ENCODE measurements at regions not wholly inside any gene's neighbourhood (a gene's known extent, or its start where the extent isn't known, plus 50 kb on each side); places are given as distances from the start of the nearest gene placed in this dataset.

DNA sequence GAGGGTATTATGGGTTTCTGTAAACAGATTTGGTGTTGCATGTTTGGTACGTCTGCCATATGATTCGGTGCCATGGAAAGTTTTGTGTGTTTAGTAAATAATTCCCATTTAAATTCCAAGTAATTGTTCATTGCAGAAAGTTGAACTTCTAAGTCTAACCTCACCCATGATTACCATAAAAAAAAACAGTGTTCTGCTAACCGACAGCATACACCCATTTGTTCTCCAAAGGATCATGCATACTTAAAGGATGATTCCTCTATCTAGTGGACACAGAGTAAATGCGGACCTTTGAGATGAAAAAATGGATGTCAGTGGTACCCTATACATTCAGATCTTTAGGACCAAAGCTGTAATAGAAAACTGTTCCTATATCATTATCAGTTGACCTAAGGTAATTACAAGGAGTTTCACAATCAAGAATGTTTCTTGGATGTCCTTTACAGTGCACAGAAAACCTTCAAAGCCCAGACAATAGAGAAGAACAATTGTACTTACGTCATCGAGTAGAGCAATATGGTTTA, 209.9 kb downstream of the CRPPA start:
- no peak for ATAC-seq
- no peaks in the 10 kb centered on the region for H3K9me3 Mint-ChIP-seq
- H3K27me3 Mint-ChIP-seq: no peaks in the 10 kb centered on the region

DNA sequence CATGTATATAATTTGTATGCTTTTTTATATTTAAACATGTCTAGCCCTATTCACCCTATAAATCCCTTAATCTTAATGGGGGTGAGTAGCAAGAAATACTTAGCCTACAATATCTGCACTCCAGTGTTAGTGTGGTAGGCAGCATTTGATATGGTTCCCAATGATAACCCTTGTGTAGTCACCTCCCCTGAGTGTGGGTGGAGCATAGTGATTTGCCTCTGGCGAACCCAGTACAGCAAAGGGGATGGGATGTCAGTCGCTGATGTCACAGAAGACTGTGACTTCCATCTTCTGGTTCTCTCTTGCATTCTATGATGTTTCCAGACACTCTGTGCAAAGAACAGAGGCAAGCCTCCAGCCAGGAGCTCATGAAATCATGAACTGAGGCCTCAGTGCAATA, 211.2 kb downstream of the CRPPA start:
- Mint-ChIP-seq H3K27ac (no peak overlapping the region), H3K4me1 (ENCODE audit: low read depth in 2 of 2) (no peaks in the 10 kb centered on the region), H3K4me3 (no peak overlapping the region), H3K9me3 (no peaks in the 10 kb centered on the region), H3K36me3 (no peaks in the 10 kb centered on the region), H3K27me3 (no peaks in the 10 kb centered on the region)
- ATAC-seq (no peak), DNase-seq (ENCODE audit: low spot score) (no peak)

More for the DNA sequence above, 209.9 kb downstream of the CRPPA start:
- no peak overlapping the region for H3K27ac Mint-ChIP-seq
- no peak overlapping the region for H3K4me3 Mint-ChIP-seq
- DNase-seq (ENCODE audit: low spot score): no peak
- H3K4me1 Mint-ChIP-seq (ENCODE audit: low read depth in 2 of 2): no peaks in the 10 kb centered on the region
- H3K36me3 Mint-ChIP-seq: no peaks in the 10 kb centered on the region

DNA sequence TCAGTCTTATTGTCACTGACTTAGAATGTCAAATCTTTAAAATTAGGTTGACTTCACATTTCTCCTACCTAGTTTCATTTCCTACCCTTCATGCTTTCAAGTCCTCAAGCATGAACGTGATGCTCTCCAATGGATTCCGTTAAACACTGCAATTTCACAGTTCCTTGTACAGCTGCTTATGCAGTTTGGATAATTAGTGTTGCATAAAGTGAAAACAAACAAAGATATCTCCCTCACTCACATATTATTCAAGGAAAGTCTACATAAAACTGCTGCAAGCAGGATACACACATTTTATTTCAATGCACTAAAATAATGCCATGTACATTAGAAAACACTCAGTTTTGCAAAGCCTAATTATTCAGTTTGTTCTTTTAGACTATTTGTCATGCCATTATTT, 214.0 kb downstream of the CRPPA start:
- no peak overlapping the region for H3K27ac Mint-ChIP-seq
- DNase-seq (ENCODE audit: low spot score) (no peak), ATAC-seq (no peak)
- no peaks in the 10 kb centered on the region for H3K27me3 Mint-ChIP-seq
- no peaks in the 10 kb centered on the region for H3K4me1 Mint-ChIP-seq (ENCODE audit: low read depth in 2 of 2)
- H3K4me3 Mint-ChIP-seq: no peak overlapping the region
- no peaks in the 10 kb centered on the region for H3K9me3 Mint-ChIP-seq
- H3K36me3 Mint-ChIP-seq: no peaks in the 10 kb centered on the region

DNA sequence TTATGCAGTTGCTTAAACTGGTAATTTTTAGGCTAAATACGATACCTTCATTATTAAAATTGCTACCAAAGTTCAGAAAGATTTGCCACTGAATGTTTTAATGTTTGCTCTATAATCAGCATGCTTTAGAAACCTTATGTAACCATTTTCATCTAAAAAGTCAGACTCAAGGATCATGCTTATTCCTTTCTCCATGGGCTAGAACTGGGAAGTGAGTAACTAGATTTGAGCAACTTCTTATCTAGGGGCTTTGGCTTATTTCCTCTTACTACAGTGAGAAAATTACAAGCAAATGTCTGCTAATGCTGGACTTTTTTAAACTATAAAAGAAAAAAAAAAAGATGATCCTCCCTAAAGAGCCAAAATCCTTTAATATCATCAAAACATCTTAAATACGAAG, 215.9 kb downstream of the CRPPA start:
- ATAC-seq (no peak), DNase-seq (ENCODE audit: low spot score) (no peak)
- Mint-ChIP-seq H3K36me3 (no peaks in the 10 kb centered on the region), H3K4me3 (no peak overlapping the region), H3K9me3 (no peaks in the 10 kb centered on the region), H3K27ac (no peak overlapping the region), H3K27me3 (no peaks in the 10 kb centered on the region), H3K4me1 (ENCODE audit: low read depth in 2 of 2) (no peaks in the 10 kb centered on the region)

DNA sequence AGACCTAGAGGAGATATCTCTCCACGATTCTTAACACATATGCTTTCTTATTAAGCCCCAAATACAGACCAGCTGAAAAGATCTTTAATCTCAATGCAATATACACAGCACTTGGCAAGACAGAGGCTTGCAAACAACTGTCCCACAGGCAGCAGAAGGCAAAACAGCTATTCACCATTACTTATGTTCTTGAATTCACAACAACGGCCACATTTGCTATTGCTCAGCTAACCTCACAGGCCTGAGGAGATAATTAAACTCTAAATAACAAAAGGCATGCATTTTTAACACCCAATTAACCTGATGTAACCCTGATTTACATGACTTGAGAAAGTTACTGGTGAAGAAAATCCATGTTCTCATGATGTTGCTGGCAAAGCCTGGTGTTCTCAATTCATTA, 216.4 kb downstream of the CRPPA start:
- no peaks in the 10 kb centered on the region for H3K27me3 Mint-ChIP-seq
- no peak for ATAC-seq

DNA sequence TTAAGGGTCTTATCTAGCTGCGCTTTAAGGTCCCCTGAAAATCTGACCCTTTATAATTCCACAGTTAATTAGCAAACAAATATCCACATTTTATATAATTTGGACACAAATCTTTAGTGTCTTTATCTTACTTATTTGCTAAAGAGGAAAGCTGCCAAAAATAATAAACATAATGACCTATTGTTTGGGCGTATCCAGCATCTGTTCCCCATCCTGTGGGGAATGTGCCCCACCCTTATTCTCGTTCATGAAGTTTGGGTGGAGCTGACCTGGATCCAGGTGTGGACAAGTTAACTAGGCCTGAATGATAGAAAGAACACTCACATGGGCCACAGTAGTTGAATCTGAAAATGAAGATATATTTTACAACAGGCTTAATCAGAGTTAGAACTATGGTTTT, 218.3 kb downstream of the CRPPA start:
- Mint-ChIP-seq H3K4me3 (no peak overlapping the region), H3K27me3 (no peaks in the 10 kb centered on the region), H3K4me1 (ENCODE audit: low read depth in 2 of 2) (no peaks in the 10 kb centered on the region), H3K9me3 (no peaks in the 10 kb centered on the region), H3K27ac (no peak overlapping the region), H3K36me3 (no peaks in the 10 kb centered on the region)
- no peak for ATAC-seq
- DNase-seq (ENCODE audit: low spot score): no peak

More for the DNA sequence above, 216.4 kb downstream of the CRPPA start:
- H3K4me1 Mint-ChIP-seq (ENCODE audit: low read depth in 2 of 2): no peaks in the 10 kb centered on the region
- no peak overlapping the region for H3K27ac Mint-ChIP-seq
- no peak for DNase-seq (ENCODE audit: low spot score)
- H3K4me3 Mint-ChIP-seq: no peak overlapping the region
- H3K9me3 Mint-ChIP-seq: no peaks in the 10 kb centered on the region
- no peaks in the 10 kb centered on the region for H3K36me3 Mint-ChIP-seq

DNA sequence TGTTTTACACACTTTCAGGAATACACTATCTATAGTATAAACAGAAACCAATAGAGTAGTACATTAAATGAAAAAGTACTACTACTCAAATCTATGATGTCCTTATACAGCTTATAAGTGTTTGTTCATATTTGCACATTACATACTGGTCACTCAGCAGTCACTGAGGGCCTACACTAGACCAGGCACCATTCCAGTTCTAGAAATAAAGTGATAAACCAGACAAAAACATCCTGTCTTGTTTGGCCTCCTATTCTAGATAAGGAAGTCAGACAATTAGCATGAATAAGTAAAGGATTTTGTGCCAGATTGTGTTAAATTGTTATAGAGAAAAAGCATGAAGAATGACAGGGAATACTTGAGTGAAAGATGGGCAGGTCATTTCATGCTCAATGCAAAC, 219.0 kb downstream of the CRPPA start:
- DNase-seq (ENCODE audit: low spot score): no peak
- no peak overlapping the region for H3K27ac Mint-ChIP-seq
- no peaks in the 10 kb centered on the region for H3K9me3 Mint-ChIP-seq
- no peaks in the 10 kb centered on the region for H3K27me3 Mint-ChIP-seq
- H3K4me3 Mint-ChIP-seq: no peak overlapping the region
- H3K4me1 Mint-ChIP-seq (ENCODE audit: low read depth in 2 of 2): no peaks in the 10 kb centered on the region
- ATAC-seq: no peak
- no peaks in the 10 kb centered on the region for H3K36me3 Mint-ChIP-seq

DNA sequence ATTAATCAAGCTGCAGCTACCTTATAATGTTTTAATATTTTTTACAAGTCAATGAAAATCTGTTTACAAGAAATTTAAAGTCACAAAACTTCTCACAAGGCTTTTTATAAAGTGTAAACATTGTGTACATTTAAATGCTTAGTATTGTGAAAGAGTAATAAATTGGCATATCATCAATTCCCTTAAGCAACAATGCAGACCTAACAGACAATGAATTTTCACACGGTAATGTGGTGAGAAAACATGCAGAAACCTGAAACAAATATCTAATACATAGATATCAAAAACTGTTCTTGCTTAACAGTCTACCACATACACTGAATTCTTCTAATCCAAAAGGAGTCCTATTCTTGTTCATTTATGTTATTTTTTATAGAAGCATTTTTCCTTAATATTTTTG, 220.7 kb downstream of the CRPPA start:
- Mint-ChIP-seq H3K9me3 (no peaks in the 10 kb centered on the region), H3K27me3 (no peaks in the 10 kb centered on the region), H3K27ac (no peak overlapping the region), H3K4me1 (ENCODE audit: low read depth in 2 of 2) (no peaks in the 10 kb centered on the region), H3K4me3 (no peak overlapping the region), H3K36me3 (no peaks in the 10 kb centered on the region)
- ATAC-seq: no peak
- no peak for DNase-seq (ENCODE audit: low spot score)

DNA sequence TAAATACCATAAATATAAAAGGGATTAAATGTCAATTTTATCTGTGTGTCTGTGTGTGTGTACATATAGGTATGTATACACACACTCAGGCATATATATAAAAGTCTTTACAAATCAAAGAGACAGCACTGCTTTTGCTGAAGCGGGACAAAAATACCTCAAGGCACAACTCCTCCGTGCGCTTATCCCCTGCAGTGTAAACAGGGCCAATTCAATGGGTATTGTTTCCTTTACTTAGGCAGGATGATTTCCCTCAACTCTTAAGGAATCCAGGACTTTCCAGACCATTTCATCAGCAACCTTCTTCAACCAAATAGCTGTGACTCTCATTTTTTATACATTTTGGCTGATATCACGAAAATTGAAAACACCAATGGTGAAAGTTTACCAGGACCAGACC, 227.7 kb downstream of the CRPPA start:
- H3K27ac Mint-ChIP-seq: no peak overlapping the region
- no peaks in the 10 kb centered on the region for H3K27me3 Mint-ChIP-seq
- no peak overlapping the region for H3K4me3 Mint-ChIP-seq
- no peaks in the 10 kb centered on the region for H3K4me1 Mint-ChIP-seq (ENCODE audit: low read depth in 2 of 2)
- DNase-seq (ENCODE audit: low spot score) (no peak), ATAC-seq (no peak)
- no peaks in the 10 kb centered on the region for H3K36me3 Mint-ChIP-seq
- H3K9me3 Mint-ChIP-seq: no peaks in the 10 kb centered on the region

DNA sequence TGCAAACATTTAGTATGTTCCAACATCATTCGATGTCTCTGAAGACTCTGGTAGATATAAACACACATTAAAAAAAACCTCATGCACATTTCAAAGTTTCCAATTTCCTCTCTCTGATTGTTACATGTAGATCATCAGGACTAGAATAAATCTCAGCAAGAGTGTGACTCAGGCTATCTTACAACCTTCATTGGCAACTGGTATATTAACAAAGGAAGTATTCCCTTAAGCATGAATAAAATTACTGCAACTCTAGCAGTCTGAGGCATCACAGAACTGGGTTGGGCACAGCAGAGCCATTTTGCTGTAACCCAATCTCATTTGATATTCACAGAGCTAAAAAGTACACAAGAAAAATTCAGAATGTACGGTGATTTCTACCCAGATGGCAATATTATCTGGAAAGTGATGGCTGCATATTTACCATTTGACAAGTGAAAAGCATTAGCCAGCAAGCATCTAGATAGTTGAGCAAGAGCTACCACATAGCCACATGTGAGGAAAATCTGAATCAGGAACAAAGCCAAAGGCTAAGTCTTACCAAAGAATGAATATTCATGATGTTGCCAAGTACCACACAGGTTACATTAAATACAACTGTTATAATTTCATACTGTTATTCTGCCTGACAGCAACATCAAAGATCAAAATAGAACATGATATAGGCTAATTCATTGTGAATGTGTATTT, 232.2 kb downstream of the CRPPA start:
- Mint-ChIP-seq H3K27ac (no peak overlapping the region), H3K9me3 (peaks cover 2% of the 10 kb centered on the region), H3K27me3 (no peaks in the 10 kb centered on the region), H3K4me3 (no peak overlapping the region), H3K4me1 (ENCODE audit: low read depth in 2 of 2) (no peaks in the 10 kb centered on the region), H3K36me3 (no peaks in the 10 kb centered on the region)
- ATAC-seq (no peak), DNase-seq (ENCODE audit: low spot score) (no peak)

DNA sequence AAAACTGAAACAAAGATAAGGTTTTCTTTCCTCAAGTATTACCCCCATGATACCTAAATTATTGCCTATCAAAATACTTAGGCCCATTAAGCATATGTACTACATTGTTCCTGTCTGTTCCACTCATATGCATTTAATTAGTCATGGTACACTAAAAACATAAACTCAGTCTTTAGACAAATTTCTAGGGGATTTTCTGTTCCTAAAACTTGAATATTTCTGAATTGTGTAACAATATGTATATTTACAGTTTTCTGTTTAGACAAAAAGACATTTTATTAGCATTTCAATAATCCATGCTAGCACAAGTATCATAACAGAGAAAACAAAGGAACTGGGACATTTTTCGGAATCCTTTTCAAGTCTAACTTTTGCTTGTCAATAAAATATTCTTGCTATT, 234.2 kb downstream of the CRPPA start:
- no peak for DNase-seq (ENCODE audit: low spot score)
- Mint-ChIP-seq H3K27me3 (no peaks in the 10 kb centered on the region), H3K9me3 (peaks cover 2% of the 10 kb centered on the region), H3K4me1 (ENCODE audit: low read depth in 2 of 2) (no peaks in the 10 kb centered on the region), H3K27ac (no peak overlapping the region), H3K36me3 (no peaks in the 10 kb centered on the region), H3K4me3 (no peak overlapping the region)
- no peak for ATAC-seq

DNA sequence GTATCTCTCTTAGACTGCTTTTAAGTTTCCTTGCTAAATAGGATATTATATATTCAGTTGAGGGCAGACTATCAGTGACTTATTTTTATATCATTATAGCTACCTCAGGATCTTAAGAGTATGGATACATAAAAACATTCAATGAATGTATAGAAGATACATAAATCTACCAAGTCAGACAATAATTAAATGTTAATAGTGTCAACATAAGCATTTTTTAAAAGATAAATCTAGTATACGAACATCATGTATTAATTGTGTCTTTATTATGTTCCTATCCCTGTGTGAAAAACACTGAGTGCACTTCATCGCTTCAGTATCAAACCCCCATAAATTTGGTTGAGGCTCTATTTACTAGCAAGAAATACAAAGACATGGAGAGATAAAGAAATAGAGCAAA, 242.8 kb downstream of the CRPPA start:
- Mint-ChIP-seq H3K4me3 (no peak overlapping the region), H3K9me3 (no peaks in the 10 kb centered on the region), H3K27me3 (peaks cover 0 to 2% of the 10 kb centered on the region in 2 donors), H3K27ac (no peak overlapping the region), H3K4me1 (ENCODE audit: low read depth in 2 of 2) (no peaks in the 10 kb centered on the region), H3K36me3 (no peaks in the 10 kb centered on the region)
- ATAC-seq: no peak
- DNase-seq (ENCODE audit: low spot score): no peak

DNA sequence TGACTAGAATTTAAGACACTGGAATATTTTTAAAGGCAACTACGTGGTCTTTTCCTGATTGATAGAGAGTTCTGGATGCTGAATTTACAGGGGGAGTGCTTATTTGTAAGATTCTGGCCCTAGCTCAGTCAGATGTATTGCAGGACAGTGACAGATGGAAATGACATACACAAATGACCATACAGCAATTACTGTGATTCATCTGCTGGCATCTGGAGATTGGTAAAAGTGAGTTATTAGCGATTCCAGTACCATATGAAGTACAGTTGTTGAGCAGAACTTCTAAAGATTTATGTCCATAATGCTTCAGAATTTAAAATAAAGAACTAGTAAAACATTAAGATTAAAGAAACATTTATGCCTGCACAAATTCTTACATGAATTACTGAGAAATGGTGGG, 243.2 kb downstream of the CRPPA start:
- Mint-ChIP-seq H3K9me3 (no peaks in the 10 kb centered on the region), H3K4me1 (ENCODE audit: low read depth in 2 of 2) (no peaks in the 10 kb centered on the region), H3K36me3 (no peaks in the 10 kb centered on the region), H3K27me3 (peaks cover 0 to 2% of the 10 kb centered on the region in 2 donors), H3K27ac (no peak overlapping the region), H3K4me3 (no peak overlapping the region)
- no peak for DNase-seq (ENCODE audit: low spot score)
- ATAC-seq: no peak

DNA sequence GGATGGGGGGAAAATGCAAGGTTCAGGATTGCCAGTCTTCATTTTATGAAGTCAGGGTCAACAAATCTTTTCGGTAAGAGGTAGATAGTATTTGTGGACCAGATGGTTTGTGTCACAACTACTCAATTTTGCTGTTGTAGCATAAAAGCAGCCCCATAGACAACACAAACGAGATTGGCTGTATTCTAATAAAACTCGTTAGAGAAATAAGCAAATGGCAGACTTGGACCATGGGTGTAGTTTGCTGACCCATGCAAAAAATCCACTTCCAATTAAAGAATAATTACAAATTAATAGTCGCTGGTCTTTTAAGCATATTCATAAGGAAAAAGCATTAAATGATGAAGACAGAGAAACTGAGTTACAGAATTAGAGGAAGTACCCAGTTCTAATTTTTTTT, 247.1 kb downstream of the CRPPA start:
- no peaks in the 10 kb centered on the region for H3K36me3 Mint-ChIP-seq

DNA sequence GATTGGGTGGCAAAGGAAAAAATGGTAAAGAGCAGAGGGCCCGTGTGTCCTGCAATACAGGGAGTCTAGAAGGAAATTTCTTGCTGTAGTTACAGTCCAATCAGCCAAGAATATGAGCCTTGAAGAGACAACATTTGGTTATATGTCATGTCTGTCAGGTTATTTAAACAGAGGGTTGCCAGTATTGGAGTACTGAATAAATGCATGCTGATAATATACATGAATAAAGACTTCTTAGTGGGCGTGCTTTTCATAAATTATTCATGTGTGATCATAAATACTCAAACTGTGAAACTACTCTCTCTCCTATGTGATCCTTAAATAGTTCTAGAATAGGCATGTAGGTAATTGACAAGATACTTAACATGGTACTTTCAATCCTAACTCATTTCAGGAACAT, 249.0 kb downstream of the CRPPA start:
- H3K9me3 Mint-ChIP-seq: peaks cover 2% of the 10 kb centered on the region
- no peaks in the 10 kb centered on the region for H3K4me1 Mint-ChIP-seq (ENCODE audit: low read depth in 2 of 2)
- DNase-seq (ENCODE audit: low spot score): no peak
- ATAC-seq: no peak
- H3K4me3 Mint-ChIP-seq: no peak overlapping the region
- H3K27me3 Mint-ChIP-seq: peaks cover 0 to 2% of the 10 kb centered on the region in 2 donors
- no peaks in the 10 kb centered on the region for H3K36me3 Mint-ChIP-seq
- no peak overlapping the region for H3K27ac Mint-ChIP-seq

More for the DNA sequence above, 247.1 kb downstream of the CRPPA start:
- H3K27me3 Mint-ChIP-seq: peaks cover 0 to 2% of the 10 kb centered on the region in 2 donors
- no peaks in the 10 kb centered on the region for H3K4me1 Mint-ChIP-seq (ENCODE audit: low read depth in 2 of 2)
- H3K27ac Mint-ChIP-seq: no peak overlapping the region
- H3K4me3 Mint-ChIP-seq: no peak overlapping the region
- ATAC-seq (no peak), DNase-seq (ENCODE audit: low spot score) (no peak)
- no peaks in the 10 kb centered on the region for H3K9me3 Mint-ChIP-seq
